ENCODE measurements at regions not wholly inside any gene's neighbourhood (a gene's known extent, or its start where the extent isn't known, plus 50 kb on each side); places are given as distances from the start of the nearest gene placed in this dataset.
"Not testable (repeated sequence)": the region's sequence is repeated elsewhere in the genome, so short reads cannot be mapped to it uniquely, and the experiment has no call there.

DNA sequence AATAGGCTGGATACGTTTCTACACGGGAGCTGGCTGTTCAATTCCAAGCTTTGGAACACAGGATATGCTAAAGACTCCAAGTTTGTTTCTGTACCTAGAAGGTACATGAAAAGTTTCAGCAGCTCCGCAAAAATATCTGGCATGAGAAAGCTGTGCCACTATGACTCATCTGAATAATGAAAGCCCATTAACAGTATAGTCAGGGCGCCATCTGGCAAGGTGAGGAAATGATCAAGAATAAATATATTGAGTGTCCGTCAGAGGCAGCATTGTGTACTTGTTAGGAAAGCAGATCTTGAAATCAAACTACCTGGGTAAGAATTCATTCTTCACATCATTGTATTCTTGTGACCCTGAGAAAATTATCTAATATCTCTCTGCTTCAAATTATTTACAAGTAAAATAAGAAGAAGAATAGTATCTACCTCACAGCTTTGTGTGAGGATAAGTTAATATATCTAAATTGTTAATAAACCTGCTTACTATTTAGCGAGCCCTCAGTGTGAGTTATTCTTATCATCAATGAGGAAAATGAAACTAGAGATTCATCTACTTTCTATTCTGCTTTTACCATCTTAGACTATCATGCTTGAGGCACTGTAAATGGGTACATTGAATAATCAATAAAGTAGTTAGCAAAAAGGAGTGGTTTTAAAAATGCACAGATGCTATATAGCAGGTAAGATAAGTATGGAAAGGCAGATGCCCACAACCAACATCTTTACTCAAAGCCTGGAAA, 53.5 kb downstream of the FSCB start:
- DNase-seq, result no peak

DNA sequence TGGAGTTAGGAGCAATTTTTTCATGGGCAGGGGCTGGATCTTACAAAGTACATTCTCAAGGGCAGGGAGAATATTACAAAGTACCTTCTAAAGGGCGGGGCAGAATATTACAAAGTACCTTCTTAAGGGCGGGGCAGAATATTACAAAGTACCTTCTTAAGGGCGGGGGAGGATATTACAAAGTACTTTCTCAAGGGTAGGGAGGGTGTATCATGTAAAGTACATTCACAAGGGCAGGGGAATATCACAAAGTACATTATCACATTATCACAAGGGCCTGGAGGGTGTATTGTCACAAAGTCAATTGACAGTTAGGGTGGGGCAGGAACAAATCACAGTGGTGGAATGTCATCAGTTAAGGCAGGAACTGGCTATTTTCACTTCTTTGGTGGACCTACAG, 56.9 kb downstream of the FSCB start:
- not testable (repeated sequence) for DNase-seq

- DNase-seq, result no peak
Observed at GRCh38 chr14:44449680-44450079, 57.4 kb downstream of the FSCB start.

- no peak for DNase-seq
Observed at GRCh38 chr14:44448951-44449358, 58.1 kb downstream of the FSCB start.

DNA sequence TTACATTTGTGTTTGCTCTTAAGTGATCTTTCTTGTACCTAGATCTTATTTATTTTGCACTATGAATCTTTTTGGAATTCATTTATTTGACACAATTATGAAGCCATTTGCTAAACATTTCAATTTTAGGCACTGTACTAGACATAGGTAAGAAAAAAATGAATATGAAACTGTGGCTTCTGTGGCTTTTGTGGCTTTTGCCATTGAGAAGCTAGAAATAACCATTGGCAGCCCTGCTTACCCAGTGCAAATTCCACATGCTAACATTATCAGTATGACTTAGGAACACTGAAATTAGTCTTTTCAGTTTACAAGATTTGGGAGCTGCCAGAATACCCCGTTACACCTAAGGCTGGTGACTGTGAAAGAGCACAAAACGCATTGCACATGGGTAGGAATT, 60.1 kb downstream of the FSCB start:
- DNase-seq, result no peak

- DNase-seq, result no peak
Observed at GRCh38 chr14:44444454-44444853, 62.6 kb downstream of the FSCB start.

DNA sequence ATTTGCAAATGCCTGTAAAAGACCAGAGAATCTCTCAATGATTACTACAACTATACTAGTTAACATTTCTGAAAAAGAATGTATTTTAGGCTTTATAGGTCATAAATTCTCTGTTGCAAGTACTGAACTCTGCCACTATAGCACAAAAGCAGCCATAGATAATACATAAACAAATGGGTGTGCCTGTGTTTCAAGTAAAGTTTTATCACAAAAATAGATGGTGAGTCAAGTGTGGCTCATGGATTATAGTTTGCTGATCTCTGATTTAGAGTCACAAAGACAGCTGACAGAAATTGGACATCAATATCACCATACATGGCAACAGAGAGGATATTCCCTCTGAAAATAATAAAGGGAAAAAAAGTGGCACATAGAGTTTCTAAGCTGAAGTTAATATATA, 68.1 kb downstream of the FSCB start:
- DNase-seq, result no peak

GRCh38 chr14:44438221-44438620, 68.9 kb downstream of the FSCB start:
- DNase-seq, result no peak

DNA sequence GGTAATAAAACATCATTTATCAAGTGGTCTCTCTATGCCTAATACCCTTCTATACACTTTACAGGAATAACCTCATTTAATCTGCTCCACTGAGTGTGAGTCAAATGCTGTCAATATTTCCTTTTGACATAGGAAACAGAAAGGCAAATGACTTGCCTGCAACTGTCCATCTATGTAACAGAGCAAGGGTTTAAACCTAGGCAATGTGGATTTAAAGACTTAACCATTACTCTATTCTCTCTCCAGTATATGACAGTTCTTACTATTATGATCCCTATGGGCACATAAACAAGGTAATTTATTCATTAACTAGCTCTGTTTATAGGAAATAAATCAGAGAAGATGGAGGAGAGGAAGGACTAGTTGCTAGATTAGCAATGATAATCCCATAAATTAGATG, 70.6 kb downstream of the FSCB start:
- DNase-seq, result no peak

DNA sequence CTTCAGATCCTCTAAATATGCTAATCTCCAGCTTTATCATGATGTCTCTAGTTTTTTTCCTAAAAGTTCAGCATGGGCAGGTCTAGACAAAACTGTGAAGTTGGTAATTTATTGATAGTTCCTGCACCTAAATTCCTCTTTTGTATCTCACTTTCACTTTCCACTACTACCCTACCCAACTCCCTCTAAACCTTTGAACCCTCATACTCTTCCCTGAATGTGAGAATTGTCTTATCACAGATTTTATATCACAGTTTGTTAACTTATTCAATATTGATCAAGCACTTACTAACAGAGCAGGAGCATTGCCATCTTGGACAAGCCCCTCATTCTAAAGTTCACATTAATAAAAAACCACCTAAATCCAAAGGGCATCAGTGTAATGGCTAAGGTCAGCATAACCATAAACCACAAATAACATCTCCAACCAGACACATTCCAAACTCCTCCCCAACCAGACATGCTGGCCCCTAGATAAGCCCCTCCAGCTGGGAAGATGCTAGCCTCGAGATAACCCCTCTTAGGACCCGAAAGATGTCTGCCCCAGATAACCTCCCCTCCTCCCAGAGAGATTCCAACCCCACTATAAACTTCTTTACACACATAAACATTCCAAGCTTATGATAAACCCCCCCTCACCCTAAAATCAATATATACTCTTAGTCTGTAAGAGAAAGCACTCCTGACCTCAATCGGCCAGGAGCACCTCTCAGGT, 78.7 kb downstream of the FSCB start:
- DNase-seq, result no peak

GRCh38 chr14:44422699-44423098, 84.4 kb downstream of the FSCB start:
- no peak for DNase-seq

GRCh38 chr14:44420226-44420625, 86.9 kb downstream of the FSCB start:
- DNase-seq, result no peak

DNA sequence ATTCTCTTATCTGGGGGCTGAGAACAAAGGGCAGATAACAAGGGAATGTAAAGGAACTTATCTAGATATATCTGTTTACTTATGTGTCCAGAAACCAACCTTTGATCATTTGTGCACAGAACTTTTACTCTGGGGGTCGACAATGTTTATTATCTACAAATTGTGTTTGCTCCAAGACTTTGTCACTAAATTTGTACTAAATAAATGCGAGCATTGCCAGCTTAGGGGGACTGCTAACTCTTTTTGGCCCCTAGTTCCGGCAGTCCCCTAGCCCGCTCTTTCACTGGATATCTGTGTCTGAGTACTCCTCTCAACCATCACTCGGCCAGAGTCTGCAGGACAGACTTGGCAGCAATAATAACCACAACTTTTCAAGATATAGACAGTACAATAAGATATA, 88.2 kb downstream of the FSCB start:
- DNase-seq, result no peak

- no peak for DNase-seq
Observed at GRCh38 chr14:44417809-44418208, 89.3 kb downstream of the FSCB start.

DNA sequence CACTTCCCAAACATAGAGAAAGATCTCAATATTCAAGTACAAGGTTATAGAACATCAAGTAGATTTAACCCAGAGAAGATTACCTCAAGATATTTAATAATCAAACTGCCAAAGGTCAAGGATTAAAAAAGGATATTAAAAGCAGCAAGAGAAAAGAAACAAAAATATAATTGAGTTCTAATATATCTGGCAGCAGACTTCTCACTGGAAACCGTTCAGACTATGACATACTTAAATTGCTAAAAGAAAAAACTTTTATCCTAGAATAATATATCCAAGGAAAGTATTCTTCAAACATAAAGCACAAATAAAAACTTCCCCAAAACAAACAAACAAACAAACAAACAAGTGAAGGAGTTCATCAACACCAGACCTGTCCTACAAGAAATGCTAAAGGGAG, 92.4 kb downstream of the FSCB start:
- DNase-seq, result no peak

DNA sequence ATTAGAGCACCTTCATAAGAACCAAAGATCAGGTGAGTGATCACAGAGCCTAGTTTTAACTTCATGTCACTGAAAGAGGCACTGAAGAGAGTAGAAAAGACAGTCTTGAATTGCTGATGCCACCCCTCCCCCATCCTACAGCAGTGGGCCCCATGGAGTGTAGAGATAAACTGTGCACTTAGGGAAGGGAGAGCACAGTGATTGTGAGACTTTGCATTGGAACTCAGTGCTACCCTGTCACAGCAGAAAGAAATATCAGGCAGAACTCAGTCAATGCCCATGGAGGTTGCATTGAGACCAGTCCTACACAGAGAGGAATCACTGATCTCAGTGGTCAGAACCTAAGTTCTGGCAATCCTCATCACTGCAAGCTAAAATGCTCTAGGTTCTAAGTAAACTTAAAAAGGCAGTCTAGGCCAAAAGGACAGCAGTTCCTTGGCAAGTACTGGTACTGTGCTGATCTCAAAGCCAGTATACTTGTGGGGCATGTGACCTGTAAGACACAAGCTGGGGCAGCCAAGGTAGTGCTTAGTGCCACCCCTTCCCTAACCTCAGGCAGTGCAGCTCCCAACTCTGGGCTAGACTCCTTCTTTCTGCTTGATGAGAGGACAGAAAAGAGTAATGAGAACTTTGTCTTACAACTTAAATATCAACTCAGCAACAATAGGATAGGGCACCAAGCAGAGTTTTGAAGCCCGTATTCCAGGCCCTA, 94.1 kb downstream of the FSCB start:
- DNase-seq, result no peak

- DNase-seq, result no peak
Observed at GRCh38 chr14:44405011-44405486, 102.0 kb downstream of the FSCB start.

DNA sequence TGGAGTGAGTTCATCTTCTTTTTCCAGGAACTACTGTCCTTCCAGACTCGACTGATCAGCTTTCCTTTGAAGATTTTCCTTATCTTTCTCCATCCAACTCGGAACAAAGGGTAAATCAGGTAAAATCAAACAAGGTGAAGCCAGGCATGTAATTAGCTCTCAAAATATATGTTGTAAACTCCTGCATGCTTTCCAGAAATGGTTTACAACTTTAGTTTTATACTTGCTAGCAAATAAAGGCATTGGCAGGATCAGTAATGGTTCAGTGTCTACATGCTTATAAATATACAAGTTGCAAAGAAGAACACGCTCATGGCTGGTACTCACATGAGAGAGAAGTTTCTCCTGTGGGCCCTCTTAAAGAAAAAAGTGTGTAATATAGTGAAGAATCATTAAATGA, 102.5 kb downstream of the FSCB start:
- DNase-seq, result no peak

DNA sequence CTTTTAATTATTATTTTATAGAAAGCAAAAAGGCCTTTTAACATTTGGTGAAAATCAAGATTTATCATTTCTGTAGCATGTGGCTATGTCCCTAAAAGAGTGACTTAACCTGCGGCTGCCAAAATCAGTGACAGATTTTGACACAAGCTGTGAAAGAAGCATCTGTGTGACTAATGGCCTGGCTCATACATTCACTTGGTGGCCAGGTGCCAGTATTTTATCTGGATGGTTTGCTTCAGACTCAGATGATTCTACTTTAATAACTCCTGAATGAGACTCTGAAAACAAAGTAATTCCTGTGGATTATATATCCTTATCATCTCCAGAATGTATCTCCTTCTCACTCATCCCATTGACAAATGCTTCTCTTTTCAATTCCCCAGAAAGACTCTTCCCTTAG, 103.0 kb downstream of the FSCB start:
- DNase-seq, result no peak

DNA sequence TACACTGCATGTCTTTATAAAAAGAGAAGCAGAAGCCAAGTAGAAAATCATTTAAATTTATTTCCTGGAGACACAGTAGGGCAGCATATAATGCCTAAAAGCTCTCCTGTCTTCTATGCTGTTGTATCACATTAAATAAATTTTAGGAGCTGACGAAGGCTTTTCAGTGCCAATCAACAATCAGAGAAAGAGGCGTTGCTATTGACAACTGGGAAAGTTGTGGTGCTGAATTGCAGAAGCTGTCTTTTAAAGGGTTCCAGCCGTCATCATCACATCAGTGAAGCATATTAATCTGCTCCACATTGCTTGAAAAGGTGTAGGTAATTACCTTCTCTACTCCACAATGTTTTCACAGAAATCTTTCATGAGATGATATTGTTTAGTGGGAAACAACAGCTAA, 103.9 kb downstream of the FSCB start:
- DNase-seq, result no peak

- no peak for DNase-seq
Observed at GRCh38 chr14:44396226-44396625, 110.9 kb downstream of the FSCB start.

DNA sequence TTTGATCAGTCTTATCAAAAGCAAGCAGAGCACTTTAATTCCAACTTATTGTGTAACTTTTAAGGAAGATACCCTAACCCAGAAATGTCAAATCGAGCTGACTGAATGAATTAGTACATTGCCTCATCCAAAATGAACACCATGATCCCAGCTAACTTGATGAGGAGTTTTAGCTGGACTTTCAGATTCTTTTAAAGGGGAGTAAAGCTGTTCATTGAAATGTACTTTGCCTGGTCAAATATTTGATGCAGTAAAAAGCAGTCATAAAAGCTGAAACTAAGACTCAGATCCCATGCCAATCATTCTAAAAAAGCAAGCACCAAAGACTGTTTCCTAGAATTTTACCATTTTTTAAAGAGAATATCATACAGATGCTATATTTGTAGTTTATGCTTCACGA, 114.1 kb downstream of the FSCB start:
- no peak for DNase-seq

GRCh38 chr14:44388306-44388705, 118.8 kb downstream of the FSCB start:
- no peak for DNase-seq

GRCh38 chr14:44385906-44386305, 121.2 kb downstream of the FSCB start:
- no peak for DNase-seq

All from suppressor macrophage treated with lipopolysaccharide for 1 hour (primary cell).